NCI-H1048 (cell line): ENCODE measurements at regions not wholly inside any gene's neighbourhood (a gene's known extent, or its start where the extent isn't known, plus 50 kb on each side); places are given as distances from the start of the nearest gene placed in this dataset.

Source experiments
- DNase-seq: peaks from one replicate; lab custom pipeline; 2025; lab: John Stamatoyannopoulos, UW

GRCh38 chr6:120096696-120097260 lies 747.2 kb upstream of the MAN1A1 start:
- no peak for DNase-seq

- no peak for DNase-seq
These were observed 733.6 kb upstream of the MAN1A1 start for GRCh38 chr6:120083186-120083585.

GRCh38 chr6:120077489-120077888 lies 727.9 kb upstream of the MAN1A1 start:
- DNase-seq = no peak

- DNase-seq = no peak
These were observed 708.8 kb upstream of the MAN1A1 start for GRCh38 chr6:120058410-120058809.

- no peak for DNase-seq
These were observed 706.5 kb upstream of the MAN1A1 start for GRCh38 chr6:120056085-120056484.

GRCh38 chr6:120055071-120055470 lies 705.5 kb upstream of the MAN1A1 start:
- no peak for DNase-seq

GRCh38 chr6:120039664-120040063 lies 690.1 kb upstream of the MAN1A1 start:
- no peak for DNase-seq

- no peak for DNase-seq
These were observed 682.3 kb upstream of the MAN1A1 start for GRCh38 chr6:120031837-120032236.

- DNase-seq = no peak
These were observed 677.2 kb upstream of the MAN1A1 start for GRCh38 chr6:120026791-120027190.

GRCh38 chr6:120010075-120010474 lies 660.5 kb upstream of the MAN1A1 start:
- DNase-seq = no peak

GRCh38 chr6:120005292-120005976 lies 655.9 kb upstream of the MAN1A1 start:
- no peak for DNase-seq

GRCh38 chr6:119986934-119987549 lies 637.5 kb upstream of the MAN1A1 start:
- DNase-seq = no peak

- DNase-seq = no peak
These were observed 636.6 kb upstream of the MAN1A1 start for GRCh38 chr6:119985952-119986736.

GRCh38 chr6:119980802-119981201 lies 631.2 kb upstream of the MAN1A1 start:
- DNase-seq = no peak

GRCh38 chr6:119979862-119980261 lies 630.3 kb upstream of the MAN1A1 start:
- DNase-seq = no peak

- no peak for DNase-seq
These were observed 628.8 kb upstream of the MAN1A1 start for GRCh38 chr6:119978274-119978889.

- no peak for DNase-seq
These were observed 625.0 kb upstream of the MAN1A1 start for GRCh38 chr6:119974430-119975159.

GRCh38 chr6:119966484-119966883 lies 616.9 kb upstream of the MAN1A1 start:
- no peak for DNase-seq

GRCh38 chr6:119965900-119966299 lies 616.3 kb upstream of the MAN1A1 start:
- DNase-seq = no peak

GRCh38 chr6:119965008-119965407 lies 615.4 kb upstream of the MAN1A1 start:
- DNase-seq = no peak

- no peak for DNase-seq
These were observed 612.9 kb upstream of the MAN1A1 start for GRCh38 chr6:119962505-119962904.

- DNase-seq = no peak
These were observed 611.9 kb upstream of the MAN1A1 start for GRCh38 chr6:119961450-119961849.
